Mammary epithelial cell (primary cell): ENCODE measurements at regions not wholly inside any gene's neighbourhood (a gene's known extent, or its start where the extent isn't known, plus 50 kb on each side); places are given as distances from the start of the nearest gene placed in this dataset.

ENCODE experiments used
- EZH2 ChIP-seq: IDR thresholded peaks from 2 replicates; pipeline ENCODE4 v1.6.1; 2012; ENCODE audit warnings: low read length, inconsistent platforms, borderline replicate concordance
- TF ChIP-seq, protein P1 (sequence below), 2 donors: IDR thresholded peaks in 1 of 2; conservative IDR thresholded peaks in 1 of 2; 2 replicates each; pipeline ENCODE4 v1.5.1; 2011 to 2012; ENCODE audit warnings: inconsistent platforms in 2 of 2, low read length in 2 of 2, mild to moderate bottlenecking in 2 of 2, control low read depth in 1 of 2, low read depth in 1 of 2; ENCODE audit not compliant: insufficient read depth in 1 of 2; ENCODE audit errors: extremely low read depth in 1 of 2

GRCh38 chr1:94701796-94702441 lies 118.2 kb upstream of the SLC44A3 start:
- TF ChIP-seq, protein P1, sequence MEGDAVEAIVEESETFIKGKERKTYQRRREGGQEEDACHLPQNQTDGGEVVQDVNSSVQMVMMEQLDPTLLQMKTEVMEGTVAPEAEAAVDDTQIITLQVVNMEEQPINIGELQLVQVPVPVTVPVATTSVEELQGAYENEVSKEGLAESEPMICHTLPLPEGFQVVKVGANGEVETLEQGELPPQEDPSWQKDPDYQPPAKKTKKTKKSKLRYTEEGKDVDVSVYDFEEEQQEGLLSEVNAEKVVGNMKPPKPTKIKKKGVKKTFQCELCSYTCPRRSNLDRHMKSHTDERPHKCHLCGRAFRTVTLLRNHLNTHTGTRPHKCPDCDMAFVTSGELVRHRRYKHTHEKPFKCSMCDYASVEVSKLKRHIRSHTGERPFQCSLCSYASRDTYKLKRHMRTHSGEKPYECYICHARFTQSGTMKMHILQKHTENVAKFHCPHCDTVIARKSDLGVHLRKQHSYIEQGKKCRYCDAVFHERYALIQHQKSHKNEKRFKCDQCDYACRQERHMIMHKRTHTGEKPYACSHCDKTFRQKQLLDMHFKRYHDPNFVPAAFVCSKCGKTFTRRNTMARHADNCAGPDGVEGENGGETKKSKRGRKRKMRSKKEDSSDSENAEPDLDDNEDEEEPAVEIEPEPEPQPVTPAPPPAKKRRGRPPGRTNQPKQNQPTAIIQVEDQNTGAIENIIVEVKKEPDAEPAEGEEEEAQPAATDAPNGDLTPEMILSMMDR (conservative IDR thresholded peaks at IDR 0.05 in 1 of 2, IDR thresholded peaks at IDR 0.05 in 1 of 2; ENCODE audit: extremely low read depth in 1 of 2, insufficient read depth in 1 of 2, low read depth in 1 of 2, low read length in 2 of 2) = no peak
- TF ChIP-seq EZH2 = no peak
